Thyroid gland (tissue), 4 donors: ENCODE measurements at regions not wholly inside any gene's neighbourhood (a gene's known extent, or its start where the extent isn't known, plus 50 kb on each side); places are given as distances from the start of the nearest gene placed in this dataset.

Source experiments
- DNase-seq, 2 donors: peaks; one replicate each; pipeline ENCODE4 v3.0.0-alpha.2; 2019
- H3K27ac ChIP-seq, 3 donors: fragments of 200-600 bp; sonication (generic); 1 replicate in 2 of 3; 2 replicates in 1 of 3; pipeline ENCODE4 v1.5.1; 2016 to 2019; ENCODE audit warnings: mild to moderate bottlenecking in 1 of 3, moderate library complexity in 1 of 3
- H3K27me3 ChIP-seq: fragments of 200-600 bp; sonication (generic); one replicate; pipeline ENCODE4 v1.5.1; 2019
- H3K36me3 ChIP-seq, 2 donors: fragments of 200-600 bp; sonication (generic); one replicate each; pipeline ENCODE4 v1.5.1; 2016 to 2019
- H3K4me1 ChIP-seq, 2 donors: fragments of 200-600 bp; sonication (generic); one replicate each; pipeline ENCODE4 v1.5.1; 2017 to 2019
- H3K4me3 ChIP-seq, 3 donors: fragments of 200-600 bp; sonication (generic); replicated peaks in 1 of 3; 1 replicate in 2 of 3; 2 replicates in 1 of 3; pipeline ENCODE4 v1.5.1; 2016; ENCODE audit warnings: mild to moderate bottlenecking in 1 of 3
- H3K9me3 ChIP-seq: fragments of 200-600 bp; sonication (generic); one replicate; pipeline ENCODE4 v1.5.1; 2017
- CTCF ChIP-seq, 6 experiments: fragments of 200-600 bp in 3 of 6; fragments of 450-650 bp in 3 of 6; sonication (generic) in 3 of 6; IDR thresholded peaks; one replicate each; pipeline ENCODE4 v1.5.1; 2016 to 2019; ENCODE audit warnings: antibody characterized with exemption in 6 of 6, mild to moderate bottlenecking in 2 of 6, inconsistent platforms in 1 of 6, moderate library complexity in 1 of 6
- POLR2A ChIP-seq, 2 donors: fragments of 450-650 bp; IDR thresholded peaks; one replicate each; pipeline ENCODE4 v1.6.1; 2017; ENCODE audit warnings: antibody characterized with exemption in 2 of 2, mild to moderate bottlenecking in 2 of 2, moderate library complexity in 1 of 2
- WGBS, 2 donors: methylation state at CpG; one replicate each; pipeline ENCODE4 v1.1.5; 2017; 5-methylcytosine and 5-hydroxymethylcytosine counted together
- intact Hi-C: fragments of 100-400 bp; cut with DNase I; formaldehyde crosslinking; loops from one replicate; pipeline ENCODE4 v1.15.1; 2023

- H3K27me3 ChIP-seq: no peaks in the 10 kb centered on the region
- WGBS, 2 donors: 16 to 37% methylated on average over 6 of the region's 6 CpGs
- H3K27ac ChIP-seq: no peak overlapping the region
- peak in 1 of 2 donors; percentile 10 for DNase-seq
- no peak for TF ChIP-seq CTCF (IDR thresholded peaks at IDR 0.05)
- TF ChIP-seq POLR2A (IDR thresholded peaks at IDR 0.05): no peak
- H3K36me3 ChIP-seq: no peaks in the 10 kb centered on the region
- intact Hi-C loops: no loop called here
- no peak overlapping the region for H3K4me3 ChIP-seq
- no peaks in the 10 kb centered on the region for H3K9me3 ChIP-seq
- H3K4me1 ChIP-seq: no peaks in the 10 kb centered on the region
Measured at GRCh38 chr1:213750231-213751063, 237.3 kb upstream of the PROX1 start.

- Histone ChIP-seq H3K27ac (no peak overlapping the region), H3K36me3 (no peaks in the 10 kb centered on the region), H3K27me3 (no peaks in the 10 kb centered on the region), H3K4me1 (no peaks in the 10 kb centered on the region), H3K4me3 (no peak overlapping the region), H3K9me3 (no peaks in the 10 kb centered on the region)
- no peak for DNase-seq
- WGBS, 2 donors: 91 to 94% methylated on average over 1 of the region's 1 CpG
- intact Hi-C loops: no loop called here
- TF ChIP-seq CTCF (IDR thresholded peaks at IDR 0.05): no peak
- no peak for TF ChIP-seq POLR2A (IDR thresholded peaks at IDR 0.05)
Measured at GRCh38 chr1:213751064-213751397, 236.7 kb upstream of the PROX1 start.

- no peak for TF ChIP-seq POLR2A (IDR thresholded peaks at IDR 0.05)
- no peak for TF ChIP-seq CTCF (IDR thresholded peaks at IDR 0.05)
- DNase-seq: peak in 1 of 2 donors; percentile 12
- Histone ChIP-seq H3K4me3 (no peak overlapping the region), H3K4me1 (no peaks in the 10 kb centered on the region), H3K27me3 (no peaks in the 10 kb centered on the region), H3K36me3 (no peaks in the 10 kb centered on the region), H3K9me3 (no peaks in the 10 kb centered on the region), H3K27ac (no peak overlapping the region)
- intact Hi-C loops: no loop called here
- WGBS, 2 donors: 66 to 68% methylated on average over 6 of the region's 6 CpGs
Measured at GRCh38 chr1:213759359-213760181, 228.2 kb upstream of the PROX1 start.

- TF ChIP-seq CTCF (IDR thresholded peaks at IDR 0.05) (no peak), POLR2A (IDR thresholded peaks at IDR 0.05) (no peak)
- intact Hi-C loops: no loop called here
- H3K27ac ChIP-seq: no peak overlapping the region
- no peaks in the 10 kb centered on the region for H3K27me3 ChIP-seq
- H3K4me1 ChIP-seq: no peaks in the 10 kb centered on the region
- DNase-seq: no peak
- 64 to 69% methylated on average over 7 of the region's 7 CpGs for WGBS, 2 donors
- H3K36me3 ChIP-seq: no peaks in the 10 kb centered on the region
- no peak overlapping the region for H3K4me3 ChIP-seq
- H3K9me3 ChIP-seq: no peaks in the 10 kb centered on the region
Measured at GRCh38 chr1:213761845-213762407, 225.8 kb upstream of the PROX1 start.

GRCh38 chr1:213767683-213768082, 220.1 kb upstream of the PROX1 start:
- no peak for DNase-seq
- H3K9me3 ChIP-seq: no peaks in the 10 kb centered on the region
- TF ChIP-seq CTCF (IDR thresholded peaks at IDR 0.05) (no peak), POLR2A (IDR thresholded peaks at IDR 0.05) (no peak)
- H3K27ac ChIP-seq: no peak overlapping the region
- no peaks in the 10 kb centered on the region for H3K27me3 ChIP-seq
- no peak overlapping the region for H3K4me3 ChIP-seq
- intact Hi-C loops: no loop called here
- no peaks in the 10 kb centered on the region for H3K4me1 ChIP-seq
- whole genome bisulfite sequencing, 2 donors: 89 to 94% methylated on average over 4 of the region's 4 CpGs
- no peaks in the 10 kb centered on the region for H3K36me3 ChIP-seq
